H1 (cell line): ENCODE measurements at regions not wholly inside any gene's neighbourhood (a gene's known extent, or its start where the extent isn't known, plus 50 kb on each side); places are given as distances from the start of the nearest gene placed in this dataset.
A peak's percentile ranks its signal among the peaks of the same experiment; 100 is the strongest.

Source experiments
- CTCF ChIA-PET: fragments of 300-600 bp; sonication (Branson Sonifier 250); formaldehyde crosslinking; loops from one replicate; lab custom pipeline; 2021; ENCODE audit not compliant: partially characterized antibody; lab: Charles Lee
- POLR2A ChIA-PET: fragments of 300-600 bp; sonication (Branson Sonifier 250); formaldehyde crosslinking; loops from one replicate; lab custom pipeline; 2021; ENCODE audit warnings: inconsistent platforms; ENCODE audit not compliant: partially characterized antibody; lab: Charles Lee
- DNase-seq, 2 experiments: peaks; one replicate each; pipeline versions ENCODE4 v3.0.0 to v3.0.0-alpha.2; 2010 to 2022; ENCODE audit warnings: low spot score in 2 of 2, low read depth in 1 of 2, mixed read lengths in 1 of 2
- FAIRE-seq: peaks from 2 replicates; lab custom pipeline; 2011; peaks lifted over from hg19 to GRCh38; lab: Jason Lieb, UNC
- H2AFZ ChIP-seq: 2 replicates; pipeline ENCODE4 v1.8.1; 2012; ENCODE audit warnings: low read length, inconsistent platforms
- H2AK5ac ChIP-seq: 2 replicates; pipeline ENCODE4 v1.6.1; 2013; ENCODE audit warnings: low read depth, low read length
- H2BK120ac ChIP-seq: replicated peaks from 2 replicates; pipeline ENCODE3; 2013; ENCODE audit warnings: low read depth, low read length, inconsistent platforms
- H2BK12ac ChIP-seq: 2 replicates; pipeline ENCODE4 v1.6.1; 2013; ENCODE audit warnings: low read depth, low read length
- H2BK15ac ChIP-seq: 2 replicates; pipeline ENCODE4 v1.6.1; 2013; ENCODE audit warnings: low read length
- H2BK20ac ChIP-seq: 2 replicates; pipeline ENCODE4 v1.6.1; 2013; ENCODE audit warnings: low read length
- H2BK5ac ChIP-seq: 2 replicates; pipeline ENCODE4 v1.6.1; 2013; ENCODE audit warnings: low read depth, low read length
- H3K14ac ChIP-seq: 2 replicates; pipeline ENCODE4 v1.6.1; 2013; ENCODE audit warnings: inconsistent platforms; ENCODE audit not compliant: insufficient read length
- H3K18ac ChIP-seq: 2 replicates; pipeline ENCODE4 v1.6.1; 2013; ENCODE audit warnings: low read length; ENCODE audit errors: extremely low read depth
- H3K23ac ChIP-seq: 2 replicates; pipeline ENCODE4 v1.6.1; 2013; ENCODE audit warnings: inconsistent platforms; ENCODE audit not compliant: insufficient read length
- H3K23me2 ChIP-seq: 2 replicates; pipeline ENCODE4 v1.6.1; 2013; ENCODE audit warnings: low read depth, low read length
- H3K27ac ChIP-seq: 2 replicates; pipeline ENCODE4 v1.6.1; 2011; ENCODE audit warnings: low read depth, low read length, inconsistent platforms
- H3K27me3 ChIP-seq, 4 experiments: replicated peaks in 1 of 4; 1 replicate in 1 of 4; 2 replicates in 3 of 4; pipeline versions ENCODE4 v1.6.1 to v1.8.1; 2011 to 2013; ENCODE audit warnings: low read length in 3 of 4, mild to moderate bottlenecking in 3 of 4, inconsistent platforms in 2 of 4, mixed read lengths in 2 of 4, moderate library complexity in 1 of 4; ENCODE audit not compliant: control insufficient read depth in 3 of 4, insufficient read depth in 3 of 4; ENCODE audit errors: extremely low read depth in 1 of 4
- H3K36me3 ChIP-seq, 4 experiments: 2 replicates each; pipeline versions ENCODE4 v1.6.1 to v1.8.1; 2011 to 2013; ENCODE audit warnings: mild to moderate bottlenecking in 4 of 4, low read length in 3 of 4, moderate library complexity in 2 of 4, control low read depth in 1 of 4, inconsistent platforms in 1 of 4; ENCODE audit not compliant: insufficient read depth in 4 of 4, control insufficient read depth in 2 of 4
- H3K4ac ChIP-seq: replicated peaks from 2 replicates; pipeline ENCODE3; 2013; ENCODE audit warnings: low read length, low read depth, mixed read lengths, inconsistent platforms; ENCODE audit not compliant: insufficient read length
- H3K4me1 ChIP-seq, 4 experiments: replicated peaks in 1 of 4; 1 replicate in 1 of 4; 2 replicates in 3 of 4; pipeline versions ENCODE4 v1.6.1 to v1.8.1; 2011 to 2013; ENCODE audit warnings: low read length in 3 of 4, inconsistent platforms in 2 of 4, mixed read lengths in 1 of 4; ENCODE audit not compliant: insufficient read depth in 4 of 4, control insufficient read depth in 3 of 4
- H3K4me2 ChIP-seq, 2 experiments: 2 replicates each; pipeline versions ENCODE4 v1.6.1 to v1.8.1; 2011 to 2013; ENCODE audit warnings: low read depth in 2 of 2, low read length in 2 of 2, control low read depth in 1 of 2, inconsistent platforms in 1 of 2, mild to moderate bottlenecking in 1 of 2; ENCODE audit not compliant: insufficient read depth in 1 of 2
- H3K4me3 ChIP-seq, 4 experiments: fragments of 200-600, 300-600 bp in 1 of 4; sonication (generic), shearing (Covaris generic), sonication (Bioruptor Twin) in 1 of 4; 2 replicates each; pipeline versions ENCODE4 v1.5.1 to v1.8.1; 2011 to 2016; ENCODE audit warnings: low read length in 4 of 4, low read depth in 3 of 4, control low read depth in 2 of 4, inconsistent platforms in 2 of 4, mild to moderate bottlenecking in 2 of 4, mixed read lengths in 1 of 4, moderate library complexity in 1 of 4; ENCODE audit not compliant: insufficient read depth in 2 of 4; ENCODE audit errors: extremely low read depth in 1 of 4
- H3K56ac ChIP-seq: replicated peaks from 2 replicates; pipeline ENCODE3; 2013; ENCODE audit warnings: low read depth, mild to moderate bottlenecking, mixed read lengths, low read length, inconsistent platforms; ENCODE audit not compliant: insufficient read length
- H3K79me1 ChIP-seq: 2 replicates; pipeline ENCODE4 v1.6.1; 2013; ENCODE audit warnings: low read depth, low read length, control low read depth
- H3K79me2 ChIP-seq, 2 experiments: 2 replicates each; pipeline versions ENCODE4 v1.6.1 to v1.8.1; 2012 to 2013; ENCODE audit warnings: low read length in 2 of 2, mild to moderate bottlenecking in 2 of 2, inconsistent platforms in 1 of 2; ENCODE audit not compliant: insufficient read depth in 2 of 2, control insufficient read depth in 1 of 2
- H3K9ac ChIP-seq, 4 experiments: replicated peaks in 1 of 4; 1 replicate in 1 of 4; 2 replicates in 3 of 4; pipeline versions ENCODE4 v1.6.1 to v1.8.1; 2011 to 2013; ENCODE audit warnings: low read depth in 3 of 4, low read length in 3 of 4, control low read depth in 2 of 4, mild to moderate bottlenecking in 2 of 4, moderate library complexity in 2 of 4, inconsistent platforms in 1 of 4; ENCODE audit errors: extremely low read depth in 1 of 4
- H3K9me3 ChIP-seq, 2 experiments: 2 replicates each; pipeline versions ENCODE4 v1.6.1 to v1.8.1; 2012 to 2013; ENCODE audit warnings: mild to moderate bottlenecking in 2 of 2, moderate library complexity in 2 of 2, control low read depth in 1 of 2, inconsistent platforms in 1 of 2, low read depth in 1 of 2, low read length in 1 of 2, mixed read lengths in 1 of 2; ENCODE audit not compliant: insufficient read depth in 2 of 2
- H4K20me1 ChIP-seq, 2 experiments: replicated peaks in 1 of 2; 2 replicates each; pipeline versions ENCODE3 to v1.8.1; 2011 to 2013; ENCODE audit warnings: inconsistent platforms in 2 of 2, low read length in 2 of 2, mild to moderate bottlenecking in 1 of 2; ENCODE audit not compliant: insufficient read depth in 2 of 2, control insufficient read depth in 1 of 2
- H4K5ac ChIP-seq: 2 replicates; pipeline ENCODE4 v1.6.1; 2013; ENCODE audit warnings: low read length, low read depth, mixed read lengths, inconsistent platforms; ENCODE audit not compliant: insufficient read length
- H4K8ac ChIP-seq: 2 replicates; pipeline ENCODE4 v1.8.0; 2013; ENCODE audit warnings: mild to moderate bottlenecking, moderate library complexity, low read length, inconsistent platforms; ENCODE audit not compliant: insufficient read depth; ENCODE audit errors: extremely low read depth
- H4K91ac ChIP-seq: replicated peaks from 2 replicates; pipeline ENCODE3; 2013; ENCODE audit warnings: low read length, mixed read lengths, inconsistent platforms; ENCODE audit not compliant: insufficient read length
- CEBPB ChIP-seq: IDR thresholded peaks from 2 replicates; pipeline ENCODE4 v1.6.1; 2012; ENCODE audit warnings: low read depth, low read length
- EP300 ChIP-seq, 2 experiments: IDR thresholded peaks; 1 replicate in 1 of 2; 2 replicates in 1 of 2; pipeline ENCODE4 v1.6.1; 2011 to 2012; ENCODE audit warnings: low read depth in 2 of 2, low read length in 2 of 2, mild to moderate bottlenecking in 2 of 2, borderline replicate concordance in 1 of 2, inconsistent platforms in 1 of 2, moderate library complexity in 1 of 2
- WGBS, 2 experiments: shearing (Covaris generic) in 1 of 2; methylation state at CpG; one replicate each; pipeline versions ENCODE4 v1.1.6 to v1.1.7; 2013 to 2015; ENCODE audit warnings: low lambda C conversion rate in 2 of 2, mixed read lengths in 2 of 2, inconsistent platforms in 1 of 2, low coverage in 1 of 2, missing lambda C conversion rate in 1 of 2; ENCODE audit not compliant: insufficient replicate concordance in 2 of 2, insufficient coverage in 1 of 2, insufficient read length in 1 of 2; ENCODE audit errors: extremely low coverage in 1 of 2, missing lambda C conversion rate in 1 of 2; 5-methylcytosine and 5-hydroxymethylcytosine counted together

- Histone ChIP-seq H3K27ac (no peak overlapping the region), H2BK12ac (no peak overlapping the region), H2BK5ac (no peak overlapping the region), H3K4me2 (no peak overlapping the region), H3K4ac (no peak overlapping the region), H2BK120ac (no peak overlapping the region), H4K5ac (no peak overlapping the region), H4K20me1 (no peaks in the 10 kb centered on the region), H3K27me3 (no peaks in the 10 kb centered on the region), H3K9me3 (no peaks in the 10 kb centered on the region), H3K18ac (no peak overlapping the region), H3K79me1 (no peaks in the 10 kb centered on the region), H3K56ac (no peak overlapping the region), H4K91ac (no peak overlapping the region), H3K9ac (no peak overlapping the region), H4K8ac (no peak overlapping the region), H3K23me2 (no peaks in the 10 kb centered on the region), H3K79me2 (no peaks in the 10 kb centered on the region), H3K14ac (no peak overlapping the region), H3K36me3 (no peaks in the 10 kb centered on the region), H2AK5ac (no peak overlapping the region), H3K4me1 (no peaks in the 10 kb centered on the region), H2AFZ (no peak overlapping the region), H3K23ac (no peak overlapping the region), H3K4me3 (no peak overlapping the region), H2BK15ac (no peak overlapping the region), H2BK20ac (no peak overlapping the region)
- FAIRE-seq, result no peak
- ChIA-PET CTCF (no interaction called here), POLR2A (no interaction called here)
- WGBS, 2 experiments, result 63% methylated on average over 2 of the region's 2 CpGs; no CpG with 5 or more reads in 1 of the 2 experiments
- TF ChIP-seq CEBPB, result peak; percentile 60; the same call in 1 of the 2 replicates
- TF ChIP-seq EP300 (IDR thresholded peaks at IDR 0.05; ENCODE audit: borderline replicate concordance in 1 of 2, low read depth in 2 of 2, low read length in 2 of 2), result no peak
- TF ChIP-seq, all 59 proteins: peak for 1
- no peak for DNase-seq
Measured at GRCh38 chr2:17208511-17208910, 309.7 kb downstream of the RAD51AP2 start.
